HEK293T (cell line): ENCODE measurements at regions not wholly inside any gene's neighbourhood (a gene's known extent, or its start where the extent isn't known, plus 50 kb on each side); places are given as distances from the start of the nearest gene placed in this dataset.

Experiments
- ARNT ChIP-seq: fragments of 450-650 bp; IDR thresholded peaks from 2 replicates; pipeline ENCODE4 v1.6.1; 2017; ENCODE audit warnings: mild to moderate bottlenecking
- BHLHE40 ChIP-seq: fragments of 450-650 bp; IDR thresholded peaks from 2 replicates; pipeline ENCODE4 v1.6.1; 2016; ENCODE audit warnings: mild to moderate bottlenecking, moderate library complexity, borderline replicate concordance
- ELF4 ChIP-seq: fragments of 450-650 bp; IDR thresholded peaks from 2 replicates; pipeline ENCODE4 v1.6.1; 2017; ENCODE audit warnings: antibody characterized with exemption
- FOXA1 ChIP-seq: fragments of 450-650 bp; IDR thresholded peaks from 2 replicates; pipeline ENCODE4 v1.6.1; 2016; ENCODE audit warnings: mild to moderate bottlenecking
- FOXM1 ChIP-seq: fragments of 450-650 bp; IDR thresholded peaks from 2 replicates; pipeline ENCODE4 v1.6.1; 2017; ENCODE audit warnings: mild to moderate bottlenecking, borderline replicate concordance
- L3MBTL2 ChIP-seq: fragments of 450-650 bp; conservative IDR thresholded peaks from 2 replicates; pipeline ENCODE4 v1.6.1; 2016; ENCODE audit warnings: mild to moderate bottlenecking
- LEF1 ChIP-seq: fragments of 450-650 bp; IDR thresholded peaks from 2 replicates; pipeline ENCODE4 v1.6.1; 2017; ENCODE audit warnings: mild to moderate bottlenecking, borderline replicate concordance
- NFRKB ChIP-seq: fragments of 450-650 bp; IDR thresholded peaks from 2 replicates; pipeline ENCODE4 v1.6.1; 2016; ENCODE audit warnings: mild to moderate bottlenecking, moderate library complexity
- PKNOX1 ChIP-seq: fragments of 450-650 bp; IDR thresholded peaks from 2 replicates; pipeline ENCODE4 v1.6.1; 2016
- SP1 ChIP-seq: fragments of 450-650 bp; IDR thresholded peaks from 2 replicates; pipeline ENCODE4 v1.6.1; 2017
- TARDBP ChIP-seq: fragments of 450-650 bp; IDR thresholded peaks from 2 replicates; pipeline ENCODE4 v1.6.1; 2016

- no peak for TF ChIP-seq ELF4
- no peak for TF ChIP-seq L3MBTL2
- no peak for TF ChIP-seq NFRKB
- TF ChIP-seq BHLHE40: no peak
- TF ChIP-seq TARDBP: no peak
- no peak for TF ChIP-seq LEF1
- no peak for TF ChIP-seq FOXA1
- TF ChIP-seq SP1: no peak
- no peak for TF ChIP-seq ARNT
- TF ChIP-seq FOXM1: no peak
- TF ChIP-seq PKNOX1: no peak
Observed at GRCh38 chr3:72033666-72034428, 248.9 kb upstream of the PROK2 start.
